ENCODE measurements at regions not wholly inside any gene's neighbourhood (a gene's known extent, or its start where the extent isn't known, plus 50 kb on each side); places are given as distances from the start of the nearest gene placed in this dataset.

DNA sequence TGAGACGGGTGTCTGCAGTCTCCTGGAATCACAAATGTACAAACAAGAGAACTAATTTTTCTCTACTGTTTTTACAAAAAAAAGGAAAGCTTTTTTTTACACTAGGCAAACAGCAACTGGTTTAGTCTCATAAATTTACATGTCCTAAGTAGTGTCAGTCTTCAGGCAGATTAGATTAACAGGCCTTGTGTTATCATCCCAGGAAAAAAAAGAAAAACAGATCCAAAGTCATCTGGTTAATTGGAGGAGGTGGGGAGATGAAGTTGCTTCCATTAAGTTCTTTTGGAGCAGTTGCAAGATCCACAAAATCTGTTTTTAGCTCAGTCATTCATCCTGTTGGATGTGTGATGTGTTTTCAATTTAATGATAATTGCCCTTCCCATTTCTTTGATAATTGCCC, 363.5 kb upstream of the ADGRL2 start:
- Histone ChIP-seq H3K4me1 (ENCODE audit: control insufficient read depth in 1 of 2, insufficient read depth in 1 of 2, low read depth in 1 of 2, low read length in 1 of 2) (no peaks in the 10 kb centered on the region), H3K27me3 (no peaks in the 10 kb centered on the region), H3K9me3 (no peaks in the 10 kb centered on the region), H3K36me3 (no peaks in the 10 kb centered on the region), H3K4me3 (ENCODE audit: low read depth in 1 of 2, low read length in 1 of 2) (no peak overlapping the region), H3K27ac (no peak overlapping the region)
- TF ChIP-seq CTCF (IDR thresholded peaks at IDR 0.05): no peak

DNA sequence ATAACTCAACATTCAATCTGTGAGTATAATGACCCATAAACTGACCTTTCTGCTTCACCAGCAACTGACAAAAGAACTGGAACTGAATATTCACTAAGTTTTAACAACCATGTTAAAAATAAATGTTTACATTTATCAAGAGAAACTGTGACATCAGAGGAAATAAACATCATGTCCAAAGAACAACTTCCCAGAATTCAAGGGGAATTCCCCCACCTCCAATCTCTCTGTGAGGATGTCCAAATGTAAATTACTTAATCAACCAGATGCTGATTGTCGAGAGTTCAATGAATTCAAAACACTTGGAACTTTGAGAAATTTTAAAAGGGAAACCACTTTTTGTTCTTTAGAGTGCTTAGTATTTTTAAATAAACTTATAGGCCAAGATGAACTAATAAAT, 365.6 kb upstream of the ADGRL2 start:
- H3K4me1 ChIP-seq (ENCODE audit: control insufficient read depth in 1 of 2, insufficient read depth in 1 of 2, low read depth in 1 of 2, low read length in 1 of 2): no peaks in the 10 kb centered on the region
- H3K36me3 ChIP-seq: no peaks in the 10 kb centered on the region
- no peak overlapping the region for H3K27ac ChIP-seq
- TF ChIP-seq CTCF (IDR thresholded peaks at IDR 0.05): no peak
- no peak overlapping the region for H3K4me3 ChIP-seq (ENCODE audit: low read depth in 1 of 2, low read length in 1 of 2)
- no peaks in the 10 kb centered on the region for H3K9me3 ChIP-seq
- H3K27me3 ChIP-seq: no peaks in the 10 kb centered on the region

DNA sequence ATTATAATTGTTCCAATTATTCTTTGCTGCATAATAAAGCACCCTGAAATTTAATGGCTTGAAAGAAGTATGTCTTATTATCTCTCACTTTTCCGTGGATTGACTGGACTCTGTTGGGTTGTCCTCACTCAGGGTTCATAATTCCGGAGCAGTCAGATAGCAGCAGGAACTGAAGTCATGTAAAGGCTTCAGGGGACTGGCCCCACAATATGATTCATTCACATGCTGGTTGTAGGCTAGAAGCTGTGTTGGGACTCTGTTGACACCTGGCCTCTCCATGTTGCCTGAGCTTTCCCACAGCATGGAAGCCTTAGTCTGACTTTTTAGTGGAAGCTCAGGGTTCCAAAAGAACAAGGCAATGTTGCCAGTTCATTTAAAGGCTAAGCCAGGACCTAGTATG, 367.1 kb upstream of the ADGRL2 start:
- Histone ChIP-seq H3K27ac (no peak overlapping the region), H3K27me3 (no peaks in the 10 kb centered on the region), H3K9me3 (no peaks in the 10 kb centered on the region), H3K36me3 (no peaks in the 10 kb centered on the region), H3K4me1 (ENCODE audit: control insufficient read depth in 1 of 2, insufficient read depth in 1 of 2, low read depth in 1 of 2, low read length in 1 of 2) (no peaks in the 10 kb centered on the region), H3K4me3 (ENCODE audit: low read depth in 1 of 2, low read length in 1 of 2) (no peak overlapping the region)
- no peak for TF ChIP-seq CTCF (IDR thresholded peaks at IDR 0.05)

DNA sequence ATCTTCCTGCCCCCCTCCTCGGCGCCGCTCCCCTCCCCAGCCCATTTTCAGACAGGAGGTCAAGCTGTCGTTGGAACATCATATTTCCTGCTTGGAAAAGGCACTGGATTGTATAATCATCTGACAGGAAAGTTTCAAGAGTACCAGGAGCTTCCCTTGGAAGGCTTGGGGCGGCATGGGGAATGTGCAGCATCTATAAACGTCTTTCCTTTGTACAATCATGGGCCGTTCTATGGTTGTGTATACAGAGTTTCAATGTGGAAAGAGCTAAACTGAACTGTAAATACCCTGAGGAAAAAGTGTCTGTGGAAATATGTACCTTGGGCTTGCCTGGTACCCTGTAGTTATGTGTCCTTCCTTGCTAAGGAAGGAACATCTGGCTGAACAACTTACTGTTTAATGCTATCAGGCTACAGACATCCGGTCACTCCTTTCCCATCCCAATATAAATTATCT, 368.1 kb upstream of the ADGRL2 start:
- Histone ChIP-seq H3K4me1 (ENCODE audit: control insufficient read depth in 1 of 2, insufficient read depth in 1 of 2, low read depth in 1 of 2, low read length in 1 of 2) (no peaks in the 10 kb centered on the region), H3K36me3 (no peaks in the 10 kb centered on the region), H3K9me3 (no peaks in the 10 kb centered on the region), H3K4me3 (ENCODE audit: low read depth in 1 of 2, low read length in 1 of 2) (no peak overlapping the region), H3K27me3 (no peaks in the 10 kb centered on the region), H3K27ac (no peak overlapping the region)
- no peak for TF ChIP-seq CTCF (IDR thresholded peaks at IDR 0.05)

GRCh38 chr1:81432059-81432458, 368.7 kb upstream of the ADGRL2 start:
- TF ChIP-seq CTCF (IDR thresholded peaks at IDR 0.05): no peak
- no peak overlapping the region for H3K4me3 ChIP-seq (ENCODE audit: low read depth in 1 of 2, low read length in 1 of 2)
- no peaks in the 10 kb centered on the region for H3K36me3 ChIP-seq
- no peak overlapping the region for H3K27ac ChIP-seq
- H3K27me3 ChIP-seq: no peaks in the 10 kb centered on the region
- H3K9me3 ChIP-seq: no peaks in the 10 kb centered on the region
- H3K4me1 ChIP-seq (ENCODE audit: control insufficient read depth in 1 of 2, insufficient read depth in 1 of 2, low read depth in 1 of 2, low read length in 1 of 2): no peaks in the 10 kb centered on the region

- H3K4me1 ChIP-seq (ENCODE audit: control insufficient read depth in 1 of 2, insufficient read depth in 1 of 2, low read depth in 1 of 2, low read length in 1 of 2): no peaks in the 10 kb centered on the region
- no peak for TF ChIP-seq CTCF (IDR thresholded peaks at IDR 0.05)
- H3K27me3 ChIP-seq: no peaks in the 10 kb centered on the region
- H3K4me3 ChIP-seq (ENCODE audit: low read depth in 1 of 2, low read length in 1 of 2): no peak overlapping the region
- H3K36me3 ChIP-seq: no peaks in the 10 kb centered on the region
- no peaks in the 10 kb centered on the region for H3K9me3 ChIP-seq
- no peak overlapping the region for H3K27ac ChIP-seq
Measured at GRCh38 chr1:81431624-81432000, 369.1 kb upstream of the ADGRL2 start.

All from neutrophil (primary cell).